Forelimb muscle (tissue), 1 donor: ENCODE measurements at regions not wholly inside any gene's neighbourhood (a gene's known extent, or its start where the extent isn't known, plus 50 kb on each side); places are given as distances from the start of the nearest gene placed in this dataset.

Experiments used
- DNase-seq: peaks from one replicate; pipeline ENCODE4 v3.0.0-alpha.2; 2013; ENCODE audit warnings: low read depth

DNA sequence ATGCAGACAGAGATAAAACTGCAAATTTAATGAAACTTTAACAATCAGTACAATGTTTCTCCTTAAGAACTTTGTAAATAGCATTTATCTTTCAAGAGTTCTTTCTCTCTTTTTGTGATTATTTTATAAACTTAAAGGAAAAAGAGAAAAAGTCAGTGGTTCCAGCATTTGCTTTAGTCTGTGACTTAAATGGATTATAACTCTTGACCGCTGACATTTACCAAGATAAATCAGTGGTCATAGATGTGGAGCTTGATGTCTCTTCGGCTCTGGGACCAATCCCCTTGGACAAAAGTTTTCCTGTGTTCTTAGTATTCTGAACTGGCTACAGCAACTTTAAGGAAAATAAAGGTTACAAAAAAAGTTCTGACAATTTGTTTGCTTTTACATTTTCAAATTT is 162.6 kb downstream of the TM9SF2 start:
- no peak for DNase-seq

DNA sequence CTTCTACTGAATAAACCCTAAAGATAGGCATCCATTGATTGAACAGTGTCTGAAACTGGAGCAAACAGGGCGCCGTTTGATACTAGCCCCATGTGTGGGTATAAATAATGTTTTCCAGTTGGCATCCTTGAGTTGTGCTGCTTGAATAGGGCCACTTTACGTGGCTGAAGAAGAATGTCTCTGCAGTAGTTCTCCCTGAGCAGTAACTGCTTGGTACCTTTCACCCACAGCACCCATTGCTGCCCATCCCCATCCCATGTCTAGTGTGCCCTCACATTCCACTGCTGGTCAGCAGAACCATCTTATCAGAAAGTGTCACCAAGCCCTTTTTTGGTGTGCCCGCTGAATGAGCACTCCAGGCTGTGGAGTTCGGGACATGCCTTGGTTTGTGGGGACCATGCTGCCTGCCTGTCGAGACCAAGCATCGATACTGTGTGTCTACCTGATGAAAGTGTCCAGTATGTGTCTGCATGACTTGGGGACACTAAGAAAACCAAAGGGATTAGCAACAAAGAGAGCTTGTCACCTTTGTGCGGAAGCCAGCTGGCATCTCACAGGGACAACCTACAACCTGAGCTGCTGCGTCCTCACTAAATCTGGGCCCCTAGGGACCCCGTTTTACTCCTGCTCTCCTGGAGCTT is 162.0 kb downstream of the TM9SF2 start:
- DNase-seq = no peak

DNA sequence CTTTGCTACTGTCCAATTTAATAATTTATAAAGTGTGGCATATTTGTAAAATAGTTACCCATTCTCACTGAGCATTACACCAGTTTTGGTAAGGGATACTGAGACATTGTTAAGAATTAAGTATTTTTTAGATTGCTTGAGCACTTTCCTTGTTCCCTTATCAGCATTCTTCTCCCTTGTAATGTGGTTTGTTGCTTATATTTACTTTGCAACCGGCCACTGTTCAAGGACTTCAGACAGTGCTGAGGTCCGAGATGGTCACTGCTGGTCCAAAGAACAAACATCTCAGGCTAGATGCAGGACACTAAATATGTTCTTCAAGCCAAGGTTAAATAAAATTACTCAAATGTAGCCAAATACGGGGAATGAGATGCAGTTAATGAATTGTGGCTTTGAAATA is 161.4 kb downstream of the TM9SF2 start:
- DNase-seq = no peak

DNA sequence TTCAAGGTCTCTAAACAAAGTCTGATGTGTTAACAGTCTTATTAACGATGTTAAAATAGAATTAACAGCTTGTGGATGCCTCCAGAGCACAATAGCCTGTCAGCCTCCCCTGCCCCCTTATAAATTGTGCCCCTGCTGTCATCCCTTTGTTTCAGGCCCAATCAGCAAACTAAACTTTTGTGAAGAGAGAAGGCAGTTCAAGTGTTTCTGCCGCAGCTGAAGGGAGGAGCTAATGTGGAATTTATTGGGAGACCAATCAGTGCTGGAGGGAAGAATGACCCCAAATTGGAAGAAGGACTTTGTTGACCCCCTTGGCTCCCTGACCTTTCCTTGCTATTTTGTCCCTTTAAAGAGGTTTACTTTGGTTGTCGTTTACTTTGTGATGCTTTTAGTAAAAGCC is 160.5 kb downstream of the TM9SF2 start:
- DNase-seq = no peak

DNA sequence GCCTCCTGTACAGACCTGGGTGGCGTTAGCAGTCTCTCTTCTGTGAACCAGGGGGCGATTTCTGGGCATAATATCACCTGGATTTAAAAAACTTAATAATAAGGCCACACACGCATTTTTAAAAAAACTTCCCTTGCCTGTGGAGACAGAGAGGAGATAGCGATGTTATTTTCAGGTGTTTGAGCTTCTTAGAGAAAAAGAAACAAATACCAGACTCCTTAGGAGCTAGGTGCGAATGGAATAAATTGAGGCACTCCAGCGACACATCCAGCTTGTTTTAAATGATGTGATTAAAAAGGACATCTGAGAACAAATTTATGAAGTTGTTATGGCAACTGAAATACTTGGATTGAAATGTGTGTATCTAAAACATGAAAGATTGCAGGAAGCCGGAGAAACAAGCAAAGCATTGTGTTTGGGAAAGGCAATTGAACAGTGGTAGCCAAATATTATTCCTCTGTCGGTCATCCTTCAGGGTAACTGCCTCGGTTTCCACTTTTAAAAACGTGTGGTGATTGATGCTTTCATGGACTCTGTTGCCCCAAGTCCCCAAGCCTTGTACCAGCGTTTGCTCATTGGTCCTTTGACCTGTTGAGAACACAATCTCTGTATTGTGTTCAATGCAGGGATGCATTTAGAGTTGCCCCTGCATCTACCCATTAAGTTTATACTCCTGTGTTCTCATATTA is 158.7 kb downstream of the TM9SF2 start:
- DNase-seq = no peak

DNA sequence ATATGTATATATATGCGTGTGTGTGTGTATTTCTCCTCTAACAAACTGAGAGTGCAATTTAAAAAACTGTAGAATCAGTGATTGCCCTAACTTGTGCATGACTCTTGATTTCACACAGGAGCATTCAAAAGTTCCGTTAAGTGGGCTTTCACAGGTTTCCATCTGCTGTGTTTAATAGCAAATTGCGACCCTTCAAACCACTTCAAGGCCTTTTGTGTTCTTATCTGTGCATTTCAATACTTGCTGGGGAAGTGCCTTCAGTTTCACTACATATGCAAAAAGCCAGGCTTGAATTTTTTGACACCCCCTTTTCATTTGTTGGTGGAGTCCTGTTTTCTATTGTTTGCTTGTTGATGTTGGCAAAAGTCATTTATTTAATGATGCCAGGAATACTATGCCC is 158.0 kb downstream of the TM9SF2 start:
- DNase-seq = no peak

DNA sequence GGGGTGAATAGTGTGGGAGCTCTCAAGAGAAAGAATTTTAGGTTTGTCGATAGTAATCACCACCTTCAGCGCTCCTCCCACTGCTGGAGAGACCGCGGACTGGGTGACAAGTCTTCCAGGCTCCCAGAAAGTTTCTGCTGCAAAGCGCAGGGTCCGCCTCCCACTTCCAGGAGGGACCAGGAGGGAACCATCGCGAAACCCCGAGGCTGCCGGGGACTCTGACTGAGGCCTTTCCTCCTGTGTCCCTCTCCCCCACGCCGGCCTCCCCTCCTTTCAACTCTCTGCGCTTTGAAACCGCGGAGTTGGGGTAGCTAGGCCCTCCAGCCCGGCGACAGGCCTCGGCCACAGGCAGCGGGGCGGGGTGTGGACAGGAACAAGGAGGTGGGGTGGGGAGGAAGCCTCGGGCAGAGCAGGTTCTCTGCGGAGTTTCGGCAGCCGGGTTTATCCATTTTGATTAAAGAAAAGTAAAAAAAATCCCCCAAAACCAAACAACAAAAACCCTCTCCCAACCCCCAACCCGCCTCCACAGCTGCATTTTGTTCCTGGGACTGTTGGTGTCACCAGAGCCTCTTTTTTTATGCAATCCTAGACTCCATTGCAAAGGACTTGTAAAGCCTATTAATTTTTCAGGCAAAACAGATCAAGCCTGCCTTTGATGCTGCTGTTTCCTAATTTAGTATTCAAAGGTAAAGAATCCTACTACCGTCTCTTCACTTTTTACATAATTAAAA is 157.2 kb downstream of the TM9SF2 start:
- DNase-seq = peak; percentile 39

DNA sequence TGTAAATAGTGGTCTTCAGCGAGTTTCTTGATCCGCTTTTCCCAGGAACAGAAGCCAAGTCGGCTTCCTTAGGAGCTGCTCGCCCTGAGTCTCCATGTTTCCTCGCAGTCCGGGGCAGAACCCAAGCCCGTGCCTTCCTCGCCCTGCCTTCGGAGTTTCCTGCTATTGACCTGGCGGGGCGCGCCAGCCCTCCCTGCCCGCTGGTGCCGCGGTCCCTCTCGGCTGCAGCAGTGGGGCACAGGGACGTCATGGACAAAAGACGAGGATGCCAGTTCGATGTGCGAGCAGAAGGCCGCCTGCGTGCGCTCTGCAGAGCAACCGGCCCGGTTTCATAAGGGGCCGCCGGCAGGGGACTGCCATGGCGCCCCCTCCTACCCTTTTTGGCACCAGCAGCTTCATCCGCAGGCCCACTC is 156.6 kb downstream of the TM9SF2 start:
- DNase-seq = no peak

DNA sequence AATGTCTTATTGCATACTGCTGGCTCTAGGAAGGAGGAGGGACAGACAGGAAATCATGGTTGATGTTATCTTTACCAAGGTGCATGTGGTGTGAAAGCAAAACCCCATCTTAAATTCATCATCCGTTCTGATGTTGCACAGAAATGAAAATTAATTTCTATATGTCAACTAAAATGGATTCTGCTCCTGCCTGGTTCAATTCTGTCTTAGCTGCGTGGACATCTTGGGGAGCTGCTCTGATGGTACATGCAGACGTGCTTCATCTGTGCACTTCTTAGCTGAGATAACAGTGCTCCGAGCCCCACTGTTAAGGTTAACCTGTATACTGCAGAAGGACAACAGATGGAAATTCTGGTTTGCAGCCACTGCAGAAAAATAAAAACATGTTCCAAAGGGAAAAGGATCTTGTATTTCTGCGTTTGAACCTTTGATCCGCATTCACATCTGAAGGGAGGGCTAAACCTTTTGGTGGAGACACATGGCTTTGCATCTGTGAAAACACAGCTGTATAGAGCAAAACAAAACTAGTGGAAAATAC is 155.6 kb downstream of the TM9SF2 start:
- DNase-seq = no peak

DNA sequence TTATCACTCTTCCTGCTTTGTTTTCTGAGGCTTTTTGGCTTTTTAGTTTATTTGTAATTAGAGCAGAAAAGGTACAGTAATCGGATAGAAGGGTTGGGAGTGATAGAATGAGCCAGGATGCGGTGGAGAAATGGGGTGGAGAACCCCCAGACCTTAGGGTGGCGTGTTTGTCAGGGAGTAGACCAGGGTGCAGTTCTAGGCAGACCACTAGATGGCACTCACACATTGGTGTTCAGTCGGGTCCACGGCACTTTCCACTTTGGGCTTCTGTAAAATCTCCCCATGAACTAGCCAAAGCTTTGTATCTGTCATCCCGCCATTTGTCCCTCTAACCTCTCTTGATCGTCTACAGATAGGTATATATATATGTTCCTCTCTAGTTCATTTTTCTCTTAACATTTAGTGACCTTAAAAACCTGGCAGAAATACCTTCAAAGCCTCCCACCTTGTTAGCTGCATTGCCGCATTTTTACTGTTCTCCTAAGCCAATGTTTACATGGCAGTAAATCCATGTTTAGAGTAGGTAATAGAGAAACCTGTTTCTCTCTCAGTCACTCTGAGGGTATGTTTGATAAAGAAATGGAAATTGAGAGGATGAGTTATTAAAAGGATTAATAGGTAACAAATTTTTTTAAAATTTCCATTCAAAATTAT is 154.9 kb downstream of the TM9SF2 start:
- peak; percentile 39 for DNase-seq

DNA sequence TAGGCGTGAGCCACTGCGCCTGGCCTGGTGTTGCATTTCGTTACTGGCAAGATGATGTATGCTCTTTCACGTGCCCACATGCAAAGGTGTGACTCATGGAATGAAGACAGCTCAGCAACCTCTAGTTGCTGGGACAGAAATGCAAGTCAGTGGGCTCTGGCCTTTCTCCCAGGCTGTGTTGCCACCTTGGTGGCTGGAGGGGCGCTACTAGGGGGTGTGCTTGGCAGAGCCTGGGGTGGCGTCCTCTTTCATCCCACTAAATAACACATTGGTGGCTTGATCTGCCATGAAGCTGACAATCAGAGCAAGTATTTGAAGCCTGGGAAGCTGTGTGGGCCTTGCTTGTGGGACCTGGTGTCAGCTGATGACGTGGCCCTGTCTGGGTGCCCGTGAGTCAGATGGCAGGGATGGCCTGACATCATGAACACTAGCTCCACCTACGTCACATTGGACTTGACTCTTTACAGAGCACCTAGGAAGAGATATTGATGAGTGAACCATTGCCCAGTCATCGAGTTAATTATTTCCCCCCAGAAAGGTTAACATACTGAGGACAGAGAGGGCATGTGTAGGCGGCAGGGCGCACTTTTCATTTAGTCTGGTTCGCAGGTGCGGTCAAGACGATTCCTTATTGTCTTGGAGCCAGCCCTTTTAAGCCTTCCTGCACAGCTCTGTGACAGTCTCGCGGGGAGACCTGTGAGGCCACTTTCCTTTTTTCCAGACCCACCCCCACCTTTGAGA is 154.2 kb downstream of the TM9SF2 start:
- DNase-seq = no peak

DNA sequence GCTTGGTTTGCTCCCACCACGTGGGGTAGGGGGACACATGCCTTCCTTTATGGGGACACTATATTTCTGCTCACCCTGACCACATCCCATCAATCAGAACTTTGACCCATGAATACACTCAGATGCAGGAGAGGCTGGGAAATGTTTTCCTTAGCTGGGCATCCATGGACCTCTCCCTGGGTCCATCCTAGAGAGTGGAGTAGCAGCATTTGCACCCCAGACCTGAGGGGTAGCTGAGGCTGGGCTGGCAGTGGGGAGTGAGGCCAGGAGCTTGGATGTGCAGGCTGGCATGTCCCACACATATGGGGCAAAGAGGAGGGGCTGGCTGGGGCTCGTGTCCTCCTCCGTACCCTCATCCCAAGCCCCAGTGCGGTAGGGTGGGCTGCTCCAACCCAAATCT is 152.8 kb downstream of the TM9SF2 start:
- DNase-seq = no peak

DNA sequence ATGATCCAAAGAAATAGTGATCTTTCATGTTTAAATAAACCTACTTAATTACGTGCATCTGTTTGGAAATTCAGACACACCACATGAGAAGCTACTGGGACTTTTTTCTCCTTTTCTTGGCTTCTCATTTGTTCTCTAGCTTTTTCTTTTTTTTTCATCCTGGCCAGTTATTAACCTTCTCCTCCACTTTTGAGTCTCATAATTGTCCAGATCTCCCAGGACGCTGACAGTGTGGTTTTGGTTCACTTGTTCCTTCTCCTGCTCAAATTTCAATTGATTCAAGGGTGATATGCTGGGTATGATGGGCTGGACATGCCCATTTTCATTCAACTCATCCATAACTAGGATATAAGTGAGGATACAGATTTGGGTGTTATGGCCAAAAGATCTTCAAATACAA is 152.3 kb downstream of the TM9SF2 start:
- DNase-seq = no peak

DNA sequence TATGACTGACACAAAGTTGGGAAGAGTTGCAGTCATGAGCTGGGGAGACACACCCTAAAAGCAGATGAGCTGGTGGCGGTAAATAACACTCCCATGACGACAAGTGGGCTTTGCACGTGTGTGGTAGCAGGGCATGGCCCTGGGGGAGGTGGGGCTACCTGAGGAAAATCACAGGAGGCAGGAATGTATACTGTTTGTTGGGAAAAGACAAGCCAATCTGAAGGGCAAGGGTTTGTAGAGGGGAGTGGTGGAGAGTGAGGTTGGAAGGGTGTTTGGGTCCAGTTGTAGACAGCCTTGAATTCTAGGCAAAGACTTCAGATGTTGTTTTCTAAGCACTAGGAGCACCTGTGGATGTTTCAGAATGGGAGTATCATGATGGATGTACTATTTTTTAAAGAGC is 151.6 kb downstream of the TM9SF2 start:
- no peak for DNase-seq

DNA sequence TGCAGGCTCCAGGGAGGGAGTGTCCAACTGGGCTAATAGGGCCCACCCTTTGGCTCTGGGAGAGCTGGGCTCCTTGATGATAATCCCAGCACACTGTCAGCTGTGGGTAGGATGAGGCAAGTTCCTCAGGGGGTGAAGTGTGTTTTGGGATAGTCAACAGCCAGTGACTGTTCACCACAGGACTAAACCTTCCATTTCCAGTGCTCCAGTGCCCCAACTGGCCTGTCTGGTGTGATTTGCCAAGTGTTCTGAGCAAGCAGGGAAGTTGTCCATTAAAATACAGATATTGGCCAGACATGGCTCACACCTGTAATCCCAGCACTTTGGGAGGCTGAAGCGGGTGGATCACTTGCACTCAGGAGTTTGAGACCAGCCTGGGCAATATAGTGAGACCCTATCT is 150.9 kb downstream of the TM9SF2 start:
- no peak for DNase-seq

DNA sequence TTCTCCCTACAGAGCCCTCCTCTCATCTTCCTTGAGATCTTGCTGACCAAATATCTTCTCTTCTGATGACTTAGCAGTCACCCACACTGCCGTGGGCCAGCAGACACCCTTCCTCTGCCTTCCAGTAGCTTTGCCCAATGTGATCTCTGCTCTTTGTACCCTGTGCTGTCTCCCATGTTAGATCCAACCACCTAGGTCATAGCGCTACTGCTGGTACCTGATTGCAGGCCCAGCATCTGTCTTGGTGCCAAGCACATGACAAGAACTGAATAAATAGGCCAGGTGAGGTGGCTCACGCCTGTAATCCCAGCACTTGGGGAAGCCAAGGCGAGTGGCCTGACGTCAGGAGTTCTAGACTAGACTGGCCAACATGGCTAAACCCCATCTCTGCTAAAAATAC is 149.7 kb downstream of the TM9SF2 start:
- DNase-seq = no peak

DNA sequence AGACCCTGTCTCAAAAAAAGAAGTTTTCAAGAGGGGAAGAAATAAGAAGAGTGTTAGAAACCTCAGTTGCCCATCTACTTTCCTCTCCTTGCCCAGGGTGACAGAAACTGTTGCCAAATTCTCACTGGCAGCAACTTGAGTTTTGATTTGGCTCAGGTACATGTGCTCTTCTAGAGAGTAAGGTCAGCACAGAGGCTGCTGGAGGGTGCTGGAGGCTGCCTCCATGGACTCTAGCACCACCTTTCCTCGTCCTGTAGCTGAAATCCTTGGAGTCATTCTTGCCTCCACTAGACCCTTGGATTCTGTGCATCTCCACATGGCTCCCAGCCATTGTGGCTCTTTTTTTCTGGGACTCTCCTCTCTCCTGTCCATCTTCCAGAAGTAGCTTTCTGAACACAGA is 149.1 kb downstream of the TM9SF2 start:
- DNase-seq = no peak

DNA sequence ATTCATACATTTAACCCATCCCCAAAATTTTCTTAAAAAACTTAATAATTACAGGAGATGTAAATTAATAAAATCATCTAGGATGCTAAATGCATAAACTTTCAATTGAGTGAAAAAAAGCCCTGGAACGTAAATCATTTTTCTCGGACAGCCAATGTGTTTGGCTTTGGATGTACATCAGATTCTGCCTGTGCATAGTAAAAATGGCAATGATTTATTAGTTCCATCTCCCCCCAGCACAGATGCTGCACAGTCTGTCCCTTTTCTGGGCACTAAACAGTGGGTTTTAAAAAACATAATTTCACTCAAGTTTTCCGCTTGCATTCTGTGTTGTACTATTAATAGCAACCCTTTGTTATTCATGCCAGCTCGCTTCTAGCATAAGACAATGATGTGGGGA is 147.7 kb downstream of the TM9SF2 start:
- DNase-seq = no peak

DNA sequence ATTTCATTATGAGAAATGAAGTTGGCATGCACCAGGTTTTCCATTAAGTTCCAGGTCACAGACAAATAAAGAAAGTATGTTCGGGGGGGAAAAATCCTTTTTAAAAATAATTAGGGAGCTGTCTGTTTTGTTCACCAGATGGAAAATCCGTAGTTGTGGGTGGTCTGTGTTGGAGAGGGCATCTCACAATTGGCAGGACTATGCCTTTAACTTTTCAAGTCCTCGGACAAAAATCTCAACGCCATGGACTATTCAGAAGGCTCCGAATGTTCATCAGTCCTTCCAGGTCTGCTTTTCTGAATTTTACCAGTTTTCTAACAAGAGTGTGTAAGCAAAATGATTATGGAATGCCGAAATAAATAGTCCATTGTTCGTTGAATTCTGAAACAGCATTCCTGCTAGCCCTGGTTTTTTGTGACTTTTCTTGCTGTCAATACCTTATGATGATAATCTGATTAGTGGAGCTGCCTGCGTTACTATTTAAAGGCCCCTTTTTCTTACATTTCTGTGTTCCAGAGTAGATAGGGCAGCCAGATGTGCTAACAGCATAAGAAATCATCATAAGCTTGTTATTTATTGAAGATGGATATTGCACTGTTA is 146.9 kb downstream of the TM9SF2 start:
- DNase-seq = no peak

DNA sequence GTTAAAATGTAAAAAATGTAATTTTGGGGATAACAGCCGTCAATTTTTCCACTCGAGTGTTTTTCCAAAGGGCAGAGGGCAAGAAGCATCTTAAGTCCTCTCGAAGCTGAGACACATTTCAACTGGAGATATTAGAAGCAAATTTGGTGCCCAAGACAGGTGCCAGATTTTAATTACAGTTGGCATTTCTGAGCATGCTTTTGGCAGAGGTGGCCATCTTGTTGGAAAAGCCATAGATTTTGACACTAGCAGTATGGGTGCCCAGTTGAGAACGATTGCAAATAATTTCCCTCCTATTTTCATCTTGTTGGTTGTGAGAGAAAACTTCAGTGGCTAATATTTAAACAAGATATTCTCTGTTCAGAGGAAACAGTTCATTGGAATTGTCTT is 146.3 kb downstream of the TM9SF2 start:
- no peak for DNase-seq

DNA sequence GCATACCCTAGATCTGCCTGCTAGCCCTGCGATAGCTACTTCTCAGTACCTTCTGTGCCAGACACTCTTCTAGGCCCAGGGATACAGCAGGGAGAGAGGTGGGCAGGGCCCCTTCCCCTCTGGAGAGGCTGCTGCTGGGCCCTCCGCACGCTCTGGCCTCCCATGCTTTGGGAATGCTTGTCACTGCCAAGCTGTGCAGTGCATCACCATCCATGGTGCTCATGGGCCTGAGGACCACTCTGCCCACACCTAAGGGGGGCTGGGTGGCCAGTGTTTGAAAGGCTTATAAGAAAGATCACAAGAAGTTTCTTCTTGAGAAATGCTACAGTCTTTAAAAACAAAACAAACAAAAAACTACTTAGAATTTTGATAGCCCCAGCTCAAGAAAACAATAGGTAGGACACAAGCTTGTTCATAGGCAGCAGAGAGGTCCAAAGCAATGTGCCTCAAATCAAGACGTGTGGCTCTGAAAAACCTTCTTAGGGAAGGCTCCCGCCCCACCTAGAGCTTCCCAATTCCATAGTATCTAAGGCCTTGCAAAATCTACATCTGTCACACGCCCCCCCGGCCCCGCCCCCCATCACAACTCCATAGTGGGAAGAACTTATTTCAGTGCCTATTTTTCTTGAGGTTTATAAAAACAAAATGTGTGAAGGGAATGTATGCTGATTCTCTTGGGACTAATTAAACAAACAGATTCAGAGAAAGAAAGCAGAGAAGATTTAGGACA is 145.8 kb downstream of the TM9SF2 start:
- no peak for DNase-seq
